ENCODE measurements at regions not wholly inside any gene's neighbourhood (a gene's known extent, or its start where the extent isn't known, plus 50 kb on each side); places are given as distances from the start of the nearest gene placed in this dataset.

DNA sequence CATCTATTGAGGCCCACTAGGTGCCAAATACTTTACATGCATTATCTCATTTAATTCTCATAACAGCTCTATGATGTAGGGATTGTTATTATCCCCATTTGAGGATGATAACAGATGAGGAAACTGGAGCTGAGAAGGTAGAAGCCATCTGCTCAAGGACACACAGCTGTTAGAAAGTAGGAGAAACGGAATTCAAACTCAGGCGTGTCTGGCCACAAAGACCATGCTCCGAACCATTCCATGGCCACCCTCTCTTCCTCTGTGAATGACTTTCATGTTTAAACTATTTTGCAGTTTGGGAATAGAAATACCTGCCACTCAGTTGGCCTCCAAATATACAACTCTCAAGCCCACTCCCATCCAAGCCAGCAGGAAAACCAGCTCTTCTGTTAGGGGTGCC is 87.6 kb upstream of the ANKRD55 start:
- TF ChIP-seq SPI1 (IDR thresholded peaks at IDR 0.05; ENCODE audit: borderline replicate concordance, low read depth): no peak
- TF ChIP-seq, protein P1, sequence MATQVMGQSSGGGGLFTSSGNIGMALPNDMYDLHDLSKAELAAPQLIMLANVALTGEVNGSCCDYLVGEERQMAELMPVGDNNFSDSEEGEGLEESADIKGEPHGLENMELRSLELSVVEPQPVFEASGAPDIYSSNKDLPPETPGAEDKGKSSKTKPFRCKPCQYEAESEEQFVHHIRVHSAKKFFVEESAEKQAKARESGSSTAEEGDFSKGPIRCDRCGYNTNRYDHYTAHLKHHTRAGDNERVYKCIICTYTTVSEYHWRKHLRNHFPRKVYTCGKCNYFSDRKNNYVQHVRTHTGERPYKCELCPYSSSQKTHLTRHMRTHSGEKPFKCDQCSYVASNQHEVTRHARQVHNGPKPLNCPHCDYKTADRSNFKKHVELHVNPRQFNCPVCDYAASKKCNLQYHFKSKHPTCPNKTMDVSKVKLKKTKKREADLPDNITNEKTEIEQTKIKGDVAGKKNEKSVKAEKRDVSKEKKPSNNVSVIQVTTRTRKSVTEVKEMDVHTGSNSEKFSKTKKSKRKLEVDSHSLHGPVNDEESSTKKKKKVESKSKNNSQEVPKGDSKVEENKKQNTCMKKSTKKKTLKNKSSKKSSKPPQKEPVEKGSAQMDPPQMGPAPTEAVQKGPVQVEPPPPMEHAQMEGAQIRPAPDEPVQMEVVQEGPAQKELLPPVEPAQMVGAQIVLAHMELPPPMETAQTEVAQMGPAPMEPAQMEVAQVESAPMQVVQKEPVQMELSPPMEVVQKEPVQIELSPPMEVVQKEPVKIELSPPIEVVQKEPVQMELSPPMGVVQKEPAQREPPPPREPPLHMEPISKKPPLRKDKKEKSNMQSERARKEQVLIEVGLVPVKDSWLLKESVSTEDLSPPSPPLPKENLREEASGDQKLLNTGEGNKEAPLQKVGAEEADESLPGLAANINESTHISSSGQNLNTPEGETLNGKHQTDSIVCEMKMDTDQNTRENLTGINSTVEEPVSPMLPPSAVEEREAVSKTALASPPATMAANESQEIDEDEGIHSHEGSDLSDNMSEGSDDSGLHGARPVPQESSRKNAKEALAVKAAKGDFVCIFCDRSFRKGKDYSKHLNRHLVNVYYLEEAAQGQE (IDR thresholded peaks at IDR 0.05; ENCODE audit: insufficient replicate concordance, low read depth): no peak
- TF ChIP-seq GABPA (IDR thresholded peaks at IDR 0.05; ENCODE audit: low read depth): no peak
- TF ChIP-seq, protein P2, sequence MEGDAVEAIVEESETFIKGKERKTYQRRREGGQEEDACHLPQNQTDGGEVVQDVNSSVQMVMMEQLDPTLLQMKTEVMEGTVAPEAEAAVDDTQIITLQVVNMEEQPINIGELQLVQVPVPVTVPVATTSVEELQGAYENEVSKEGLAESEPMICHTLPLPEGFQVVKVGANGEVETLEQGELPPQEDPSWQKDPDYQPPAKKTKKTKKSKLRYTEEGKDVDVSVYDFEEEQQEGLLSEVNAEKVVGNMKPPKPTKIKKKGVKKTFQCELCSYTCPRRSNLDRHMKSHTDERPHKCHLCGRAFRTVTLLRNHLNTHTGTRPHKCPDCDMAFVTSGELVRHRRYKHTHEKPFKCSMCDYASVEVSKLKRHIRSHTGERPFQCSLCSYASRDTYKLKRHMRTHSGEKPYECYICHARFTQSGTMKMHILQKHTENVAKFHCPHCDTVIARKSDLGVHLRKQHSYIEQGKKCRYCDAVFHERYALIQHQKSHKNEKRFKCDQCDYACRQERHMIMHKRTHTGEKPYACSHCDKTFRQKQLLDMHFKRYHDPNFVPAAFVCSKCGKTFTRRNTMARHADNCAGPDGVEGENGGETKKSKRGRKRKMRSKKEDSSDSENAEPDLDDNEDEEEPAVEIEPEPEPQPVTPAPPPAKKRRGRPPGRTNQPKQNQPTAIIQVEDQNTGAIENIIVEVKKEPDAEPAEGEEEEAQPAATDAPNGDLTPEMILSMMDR (IDR thresholded peaks at IDR 0.05; ENCODE audit: insufficient read depth, low read length): no peak
- TF ChIP-seq POLR2AphosphoS5 (IDR thresholded peaks at IDR 0.05; ENCODE audit: low read depth): no peak
- H3K27me3 ChIP-seq (ENCODE audit: insufficient read depth, poor library complexity, severe bottlenecking): no peaks in the 10 kb centered on the region
- no peak overlapping the region for H3K4me3 ChIP-seq (replicated peaks; ENCODE audit: insufficient read depth, low read length)
- no peak for DNase-seq (ENCODE audit: low read depth in 1 of 2, low spot score in 1 of 2)
- H3K27ac ChIP-seq (replicated peaks): no peak overlapping the region

DNA sequence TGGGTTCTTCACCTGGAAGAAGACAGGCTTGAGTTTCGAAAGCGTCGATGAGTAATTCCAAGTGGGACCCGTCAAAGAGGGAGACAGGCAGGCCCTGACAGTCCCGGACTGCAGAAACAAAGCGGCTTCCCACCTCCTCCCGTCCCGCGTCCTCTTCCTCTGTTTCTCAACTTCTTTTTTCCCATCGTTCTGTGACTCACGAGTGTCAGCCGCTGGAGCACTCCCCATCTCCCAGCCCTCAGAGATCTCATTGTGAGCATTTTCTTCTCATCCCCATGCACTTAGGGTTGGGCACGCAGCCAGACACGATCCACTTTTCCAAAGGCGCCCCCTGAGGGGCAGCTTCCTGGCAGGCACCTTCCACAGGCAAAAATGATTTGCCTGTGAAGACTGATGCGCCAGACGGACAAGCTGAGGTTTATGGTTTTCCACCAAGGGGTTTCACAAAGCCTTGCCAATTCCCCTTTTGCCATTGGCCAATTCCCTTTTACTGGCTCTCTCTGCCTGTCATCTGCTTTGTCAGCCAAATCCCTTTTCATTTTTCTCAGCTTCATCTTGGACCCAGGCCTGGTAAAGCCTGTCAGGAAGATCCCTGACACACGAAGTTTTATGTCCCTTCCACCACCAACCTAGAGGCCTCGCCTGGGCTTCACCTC is 86.5 kb upstream of the ANKRD55 start:
- Histone ChIP-seq H3K27me3 (ENCODE audit: insufficient read depth, poor library complexity, severe bottlenecking) (no peaks in the 10 kb centered on the region), H3K4me3 (replicated peaks; ENCODE audit: insufficient read depth, low read length) (no peak overlapping the region), H3K27ac (replicated peaks) (no peak overlapping the region)
- TF ChIP-seq POLR2AphosphoS5 (IDR thresholded peaks at IDR 0.05; ENCODE audit: low read depth): no peak
- no peak for TF ChIP-seq SPI1 (IDR thresholded peaks at IDR 0.05; ENCODE audit: borderline replicate concordance, low read depth)
- TF ChIP-seq, protein P2 (IDR thresholded peaks at IDR 0.05; ENCODE audit: insufficient read depth, low read length): no peak
- TF ChIP-seq, protein P1 (IDR thresholded peaks at IDR 0.05; ENCODE audit: insufficient replicate concordance, low read depth): no peak
- TF ChIP-seq GABPA (IDR thresholded peaks at IDR 0.05; ENCODE audit: low read depth): no peak
- no peak for DNase-seq (ENCODE audit: low read depth in 1 of 2, low spot score in 1 of 2)

GRCh38 chr5:56317923-56318561 is 84.9 kb upstream of the ANKRD55 start:
- no peak for DNase-seq (ENCODE audit: low read depth in 1 of 2, low spot score in 1 of 2)
- TF ChIP-seq POLR2AphosphoS5 (IDR thresholded peaks at IDR 0.05; ENCODE audit: low read depth) (no peak), GABPA (IDR thresholded peaks at IDR 0.05; ENCODE audit: low read depth) (no peak), SPI1 (IDR thresholded peaks at IDR 0.05; ENCODE audit: borderline replicate concordance, low read depth) (no peak)
- TF ChIP-seq, protein P2 (IDR thresholded peaks at IDR 0.05; ENCODE audit: insufficient read depth, low read length): no peak
- TF ChIP-seq, protein P1 (IDR thresholded peaks at IDR 0.05; ENCODE audit: insufficient replicate concordance, low read depth): no peak
- Histone ChIP-seq H3K27ac (replicated peaks) (no peak overlapping the region), H3K4me3 (replicated peaks; ENCODE audit: insufficient read depth, low read length) (no peak overlapping the region), H3K27me3 (ENCODE audit: insufficient read depth, poor library complexity, severe bottlenecking) (no peaks in the 10 kb centered on the region)

Data from HL-60 (cell line).